ENCODE measurements at regions not wholly inside any gene's neighbourhood (a gene's known extent, or its start where the extent isn't known, plus 50 kb on each side); places are given as distances from the start of the nearest gene placed in this dataset.

- TF ChIP-seq CTCF (IDR thresholded peaks at IDR 0.05; ENCODE audit: low read length, missing control alignments): no peak
- no peak for DNase-seq (ENCODE audit: low read depth)
These were observed 251.6 kb downstream of the GALR1 start for GRCh38 chr18:77501266-77501665.

GRCh38 chr18:77505499-77505898 lies 255.9 kb downstream of the GALR1 start:
- no peak for DNase-seq (ENCODE audit: low read depth)
- no peak for TF ChIP-seq CTCF (IDR thresholded peaks at IDR 0.05; ENCODE audit: low read length, missing control alignments)
- H3K4me3 ChIP-seq (replicated peaks; ENCODE audit: low read depth, low read length): no peak overlapping the region

More at GRCh38 chr18:77501266-77501665, 251.6 kb downstream of the GALR1 start:
- H3K4me3 ChIP-seq (replicated peaks; ENCODE audit: low read depth, low read length): no peak overlapping the region

- TF ChIP-seq CTCF (IDR thresholded peaks at IDR 0.05; ENCODE audit: low read length, missing control alignments): no peak
- no peak for DNase-seq (ENCODE audit: low read depth)
- H3K4me3 ChIP-seq (replicated peaks; ENCODE audit: low read depth, low read length): no peak overlapping the region
These were observed 262.5 kb downstream of the GALR1 start for GRCh38 chr18:77512152-77512551.

GRCh38 chr18:77517901-77518300 lies 268.3 kb downstream of the GALR1 start:
- no peak for DNase-seq (ENCODE audit: low read depth)
- H3K4me3 ChIP-seq (replicated peaks; ENCODE audit: low read depth, low read length): no peak overlapping the region
- no peak for TF ChIP-seq CTCF (IDR thresholded peaks at IDR 0.05; ENCODE audit: low read length, missing control alignments)

- H3K4me3 ChIP-seq (replicated peaks; ENCODE audit: low read depth, low read length): no peak overlapping the region
- no peak for DNase-seq (ENCODE audit: low read depth)
- no peak for TF ChIP-seq CTCF (IDR thresholded peaks at IDR 0.05; ENCODE audit: low read length, missing control alignments)
These were observed 271.1 kb downstream of the GALR1 start for GRCh38 chr18:77520767-77521166.

GRCh38 chr18:77522051-77522675 lies 272.5 kb downstream of the GALR1 start:
- no peak overlapping the region for H3K4me3 ChIP-seq (replicated peaks; ENCODE audit: low read depth, low read length)
- TF ChIP-seq CTCF (IDR thresholded peaks at IDR 0.05; ENCODE audit: low read length, missing control alignments): no peak
- no peak for DNase-seq (ENCODE audit: low read depth)

- no peak for DNase-seq (ENCODE audit: low read depth)
- TF ChIP-seq CTCF (IDR thresholded peaks at IDR 0.05; ENCODE audit: low read length, missing control alignments): no peak
- H3K4me3 ChIP-seq (replicated peaks; ENCODE audit: low read depth, low read length): no peak overlapping the region
These were observed 275.3 kb downstream of the GALR1 start for GRCh38 chr18:77524909-77525308.

All from fibroblast of pulmonary artery (primary cell).